Liver (tissue), 8 donors: ENCODE measurements at regions not wholly inside any gene's neighbourhood (a gene's known extent, or its start where the extent isn't known, plus 50 kb on each side); places are given as distances from the start of the nearest gene placed in this dataset.
"Not testable (repeated sequence)": the region's sequence is repeated elsewhere in the genome, so short reads cannot be mapped to it uniquely, and the experiment has no call there.

Source experiments
- DNase-seq: peaks from one replicate; pipeline ENCODE4 v3.0.0-alpha.2; 2017; ENCODE audit warnings: low spot score
- H3K27ac ChIP-seq, 2 donors: one replicate each; pipeline ENCODE4 v1.7.0; 2013; ENCODE audit warnings: inconsistent platforms in 2 of 2, low read length in 2 of 2, control low read depth in 1 of 2, low read depth in 1 of 2, mild to moderate bottlenecking in 1 of 2
- H3K27me3 ChIP-seq, 4 donors: one replicate each; pipeline versions ENCODE4 v1.6.1 to v1.7.0; 2013; ENCODE audit warnings: low read length in 3 of 4, inconsistent platforms in 1 of 4, mild to moderate bottlenecking in 1 of 4, moderate library complexity in 1 of 4; ENCODE audit not compliant: control insufficient read depth in 4 of 4, insufficient read depth in 4 of 4
- H3K36me3 ChIP-seq, 4 donors: one replicate each; pipeline versions ENCODE4 v1.6.1 to v1.7.0; 2013; ENCODE audit warnings: low read length in 3 of 4, mild to moderate bottlenecking in 3 of 4, low read depth in 1 of 4, moderate library complexity in 1 of 4; ENCODE audit not compliant: control insufficient read depth in 4 of 4, insufficient read depth in 3 of 4
- H3K4me1 ChIP-seq, 4 donors: one replicate each; pipeline versions ENCODE4 v1.6.1 to v1.7.0; 2013; ENCODE audit warnings: low read length in 3 of 4, mild to moderate bottlenecking in 3 of 4, moderate library complexity in 1 of 4; ENCODE audit not compliant: control insufficient read depth in 4 of 4, insufficient read depth in 4 of 4
- H3K4me3 ChIP-seq, 3 donors: one replicate each; pipeline versions ENCODE4 v1.6.1 to v1.7.0; 2013; ENCODE audit warnings: low read length in 3 of 3, control low read depth in 1 of 3, low read depth in 1 of 3, mild to moderate bottlenecking in 1 of 3
- H3K9ac ChIP-seq, 2 donors: one replicate each; pipeline ENCODE4 v1.7.0; 2013; ENCODE audit warnings: low read length in 2 of 2, mild to moderate bottlenecking in 2 of 2, moderate library complexity in 2 of 2, control low read depth in 1 of 2, low read depth in 1 of 2
- H3K9me3 ChIP-seq, 4 donors: one replicate each; pipeline versions ENCODE4 v1.6.1 to v1.7.0; 2013; ENCODE audit warnings: low read length in 3 of 4; ENCODE audit not compliant: control insufficient read depth in 4 of 4
- ATF3 ChIP-seq: IDR thresholded peaks from 2 replicates; pipeline ENCODE4 v1.6.1; 2016; ENCODE audit warnings: antibody characterized with exemption
- CTCF ChIP-seq: fragments of 150-350 bp; IDR thresholded peaks from 2 replicates; pipeline ENCODE4 v1.5.1; 2017; ENCODE audit warnings: improper control_type of control experiment, low read depth, low read length; ENCODE audit not compliant: missing input control
- EGR1 ChIP-seq, 2 donors: IDR thresholded peaks; 2 replicates each; pipeline ENCODE4 v1.6.1; 2016 to 2018; ENCODE audit warnings: antibody characterized with exemption in 2 of 2, low read depth in 2 of 2
- FOXA1 ChIP-seq: IDR thresholded peaks from 2 replicates; pipeline ENCODE4 v1.6.1; 2016; ENCODE audit warnings: antibody characterized with exemption
- FOXA2 ChIP-seq: IDR thresholded peaks from 2 replicates; pipeline ENCODE4 v1.6.1; 2016; ENCODE audit warnings: antibody characterized with exemption
- GABPA ChIP-seq, 2 donors: IDR thresholded peaks in 1 of 2; conservative IDR thresholded peaks in 1 of 2; 2 replicates each; pipeline ENCODE4 v1.6.1; 2016; ENCODE audit warnings: antibody characterized with exemption in 2 of 2, mild to moderate bottlenecking in 1 of 2, moderate library complexity in 1 of 2
- HNF4A ChIP-seq, 2 donors: conservative IDR thresholded peaks; 2 replicates each; pipeline ENCODE4 v1.6.1; 2016; ENCODE audit warnings: antibody characterized with exemption in 2 of 2, mild to moderate bottlenecking in 2 of 2
- HNF4G ChIP-seq: IDR thresholded peaks from 2 replicates; pipeline ENCODE4 v1.6.1; 2016; ENCODE audit warnings: antibody characterized with exemption
- NR2F2 ChIP-seq: IDR thresholded peaks from 2 replicates; pipeline ENCODE4 v1.6.1; 2016; ENCODE audit warnings: antibody characterized with exemption
- RAD21 ChIP-seq, 2 donors: IDR thresholded peaks; 2 replicates each; pipeline ENCODE4 v1.6.1; 2016; ENCODE audit warnings: antibody characterized with exemption in 2 of 2, mild to moderate bottlenecking in 2 of 2
- RXRA ChIP-seq, 2 donors: IDR thresholded peaks; 2 replicates each; pipeline ENCODE4 v1.6.1; 2017 to 2018; ENCODE audit warnings: antibody characterized with exemption in 2 of 2, mild to moderate bottlenecking in 1 of 2
- SP1 ChIP-seq: IDR thresholded peaks from 2 replicates; pipeline ENCODE4 v1.6.1; 2018; ENCODE audit warnings: antibody characterized with exemption, mild to moderate bottlenecking
- TAF1 ChIP-seq: conservative IDR thresholded peaks from 2 replicates; pipeline ENCODE4 v1.6.1; 2016; ENCODE audit warnings: antibody characterized with exemption, mild to moderate bottlenecking
- YY1 ChIP-seq: IDR thresholded peaks from 2 replicates; pipeline ENCODE4 v1.6.1; 2016; ENCODE audit warnings: antibody characterized with exemption, mild to moderate bottlenecking
- ZBTB33 ChIP-seq: IDR thresholded peaks from 2 replicates; pipeline ENCODE4 v1.6.1; 2016; ENCODE audit warnings: antibody characterized with exemption
- WGBS: extraction: QIAGEN DNeasy Blood & Tissue Kit; methylation state at CpG from one replicate; pipeline ENCODE4 v1.1.7; 2013; 5-methylcytosine and 5-hydroxymethylcytosine counted together
- TF ChIP-seq, protein P1 (sequence below): IDR thresholded peaks from 2 replicates; pipeline ENCODE4 v1.6.1; 2016; ENCODE audit warnings: antibody characterized with exemption, mild to moderate bottlenecking
- TF ChIP-seq, protein P2 (sequence below): IDR thresholded peaks from 2 replicates; pipeline ENCODE4 v1.6.1; 2016; ENCODE audit warnings: antibody characterized with exemption
- donor health status: healthy.
- donor health status: healthy.
- donor health status: healthy.
- donor health status: healthy.
- donor health status: healthy.

GRCh38 chr12:54716261-54716660, 68.1 kb upstream of the DCD start:
- no peak overlapping the region for H3K9ac ChIP-seq
- no peak overlapping the region for H3K27ac ChIP-seq
- H3K27me3 ChIP-seq: peaks cover 0 to 2% (median 0%) of the 10 kb centered on the region in 4 donors
- TF ChIP-seq HNF4A (conservative IDR thresholded peaks at IDR 0.05): no peak
- no peak for TF ChIP-seq FOXA1
- no peak for TF ChIP-seq EGR1 (IDR thresholded peaks at IDR 0.05; ENCODE audit: low read depth in 2 of 2)
- TF ChIP-seq NR2F2: no peak
- TF ChIP-seq, protein P1, sequence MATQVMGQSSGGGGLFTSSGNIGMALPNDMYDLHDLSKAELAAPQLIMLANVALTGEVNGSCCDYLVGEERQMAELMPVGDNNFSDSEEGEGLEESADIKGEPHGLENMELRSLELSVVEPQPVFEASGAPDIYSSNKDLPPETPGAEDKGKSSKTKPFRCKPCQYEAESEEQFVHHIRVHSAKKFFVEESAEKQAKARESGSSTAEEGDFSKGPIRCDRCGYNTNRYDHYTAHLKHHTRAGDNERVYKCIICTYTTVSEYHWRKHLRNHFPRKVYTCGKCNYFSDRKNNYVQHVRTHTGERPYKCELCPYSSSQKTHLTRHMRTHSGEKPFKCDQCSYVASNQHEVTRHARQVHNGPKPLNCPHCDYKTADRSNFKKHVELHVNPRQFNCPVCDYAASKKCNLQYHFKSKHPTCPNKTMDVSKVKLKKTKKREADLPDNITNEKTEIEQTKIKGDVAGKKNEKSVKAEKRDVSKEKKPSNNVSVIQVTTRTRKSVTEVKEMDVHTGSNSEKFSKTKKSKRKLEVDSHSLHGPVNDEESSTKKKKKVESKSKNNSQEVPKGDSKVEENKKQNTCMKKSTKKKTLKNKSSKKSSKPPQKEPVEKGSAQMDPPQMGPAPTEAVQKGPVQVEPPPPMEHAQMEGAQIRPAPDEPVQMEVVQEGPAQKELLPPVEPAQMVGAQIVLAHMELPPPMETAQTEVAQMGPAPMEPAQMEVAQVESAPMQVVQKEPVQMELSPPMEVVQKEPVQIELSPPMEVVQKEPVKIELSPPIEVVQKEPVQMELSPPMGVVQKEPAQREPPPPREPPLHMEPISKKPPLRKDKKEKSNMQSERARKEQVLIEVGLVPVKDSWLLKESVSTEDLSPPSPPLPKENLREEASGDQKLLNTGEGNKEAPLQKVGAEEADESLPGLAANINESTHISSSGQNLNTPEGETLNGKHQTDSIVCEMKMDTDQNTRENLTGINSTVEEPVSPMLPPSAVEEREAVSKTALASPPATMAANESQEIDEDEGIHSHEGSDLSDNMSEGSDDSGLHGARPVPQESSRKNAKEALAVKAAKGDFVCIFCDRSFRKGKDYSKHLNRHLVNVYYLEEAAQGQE: no peak
- no peak for TF ChIP-seq CTCF
- no peak for TF ChIP-seq RAD21 (IDR thresholded peaks at IDR 0.05)
- no peak for TF ChIP-seq SP1
- no peak for TF ChIP-seq GABPA (IDR thresholded peaks at IDR 0.05 in 1 of 2, conservative IDR thresholded peaks at IDR 0.05 in 1 of 2)
- no peak for TF ChIP-seq FOXA2
- TF ChIP-seq TAF1: no peak
- TF ChIP-seq RXRA (IDR thresholded peaks at IDR 0.05): no peak
- no peak for TF ChIP-seq YY1
- TF ChIP-seq, protein P2, sequence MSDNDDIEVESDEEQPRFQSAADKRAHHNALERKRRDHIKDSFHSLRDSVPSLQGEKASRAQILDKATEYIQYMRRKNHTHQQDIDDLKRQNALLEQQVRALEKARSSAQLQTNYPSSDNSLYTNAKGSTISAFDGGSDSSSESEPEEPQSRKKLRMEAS: no peak
- TF ChIP-seq ATF3: no peak
- TF ChIP-seq HNF4G: no peak
- no peak for TF ChIP-seq ZBTB33
- H3K4me1 ChIP-seq: no peaks in the 10 kb centered on the region
- H3K4me3 ChIP-seq: no peak overlapping the region
- no peak for DNase-seq
- no peaks in the 10 kb centered on the region for H3K9me3 ChIP-seq
- no peaks in the 10 kb centered on the region for H3K36me3 ChIP-seq
- 65% methylated on average over 2 of the region's 2 CpGs for WGBS

- not testable (repeated sequence) for H3K9ac ChIP-seq, H3K4me3 ChIP-seq, H3K27ac ChIP-seq, H3K9me3 ChIP-seq, H3K36me3 ChIP-seq, H3K27me3 ChIP-seq, DNase-seq, H3K4me1 ChIP-seq
- 30% methylated on average over 3 of the region's 3 CpGs for whole genome bisulfite sequencing
Observed at GRCh38 chr12:54713876-54714275, 65.7 kb upstream of the DCD start.
